IMR-90 (cell line): ENCODE measurements at regions not wholly inside any gene's neighbourhood (a gene's known extent, or its start where the extent isn't known, plus 50 kb on each side); places are given as distances from the start of the nearest gene placed in this dataset.
A peak's percentile ranks its signal among the peaks of the same experiment; 100 is the strongest.

Experiments
- ATAC-seq: fragments of 200-7000 bp; cut with Tn5 transposase; 2 replicates; pipeline ENCODE4 v1.9.1; 2020; ENCODE audit warnings: low read depth, mild to moderate bottlenecking, moderate library complexity
- BruUV-seq: library from RNA; stranded (reverse); fragments of 400-500 nt; replicated peaks from 2 replicates; lab custom pipeline; 2021; lab: Mats Ljungman, UMichigan
- CTCF ChIA-PET: fragments of 300-600 bp; formaldehyde crosslinking; extraction: SDS; loops from one replicate; lab custom pipeline; 2021; ENCODE audit warnings: antibody characterized with exemption; lab: Yijun Ruan, JAX
- POLR2A ChIA-PET: fragments of 300-600 bp; sonication (Branson Sonifier 250); formaldehyde crosslinking; loops from one replicate; lab custom pipeline; 2022; ENCODE audit warnings: antibody characterized with exemption; ENCODE audit not compliant: unreplicated experiment; lab: Charles Lee
- DNase-seq: peaks from one replicate; pipeline ENCODE4 v3.0.0; 2013
- H2AFZ ChIP-seq: replicated peaks from 2 replicates; pipeline ENCODE3; 2013; ENCODE audit warnings: low read length, mild to moderate bottlenecking; ENCODE audit not compliant: poor library complexity
- H2AK5ac ChIP-seq: 2 replicates; pipeline ENCODE4 v1.6.1; 2013; ENCODE audit warnings: low read depth, low read length, inconsistent platforms
- H2AK9ac ChIP-seq: replicated peaks from 2 replicates; pipeline ENCODE3; 2013; ENCODE audit warnings: mild to moderate bottlenecking, low read depth, low read length, moderate library complexity; ENCODE audit not compliant: poor library complexity
- H2BK120ac ChIP-seq: 2 replicates; pipeline ENCODE4 v1.6.1; 2013; ENCODE audit warnings: low read depth, low read length, inconsistent platforms
- H2BK15ac ChIP-seq: 3 replicates; pipeline ENCODE4 v1.6.1; 2013; ENCODE audit warnings: low read depth, low read length, inconsistent platforms
- H2BK20ac ChIP-seq: 2 replicates; pipeline ENCODE4 v1.6.1; 2013; ENCODE audit warnings: low read depth, mild to moderate bottlenecking, inconsistent platforms, low read length, moderate library complexity
- H2BK5ac ChIP-seq: 2 replicates; pipeline ENCODE4 v1.6.1; 2013; ENCODE audit warnings: mild to moderate bottlenecking, low read depth, low read length, inconsistent platforms; ENCODE audit not compliant: poor library complexity, severe bottlenecking
- H3K14ac ChIP-seq: replicated peaks from 2 replicates; pipeline ENCODE4 v1.6.1; 2013; ENCODE audit warnings: low read depth, low read length, inconsistent platforms
- H3K18ac ChIP-seq: 2 replicates; pipeline ENCODE4 v1.6.1; 2013; ENCODE audit warnings: low read depth, low read length, control low read depth
- H3K23ac ChIP-seq: 2 replicates; pipeline ENCODE4 v1.6.1; 2013; ENCODE audit warnings: low read depth, low read length, inconsistent platforms
- H3K27ac ChIP-seq: 2 replicates; pipeline ENCODE4 v1.5.1; 2013; ENCODE audit warnings: mild to moderate bottlenecking, control low read depth, low read length; ENCODE audit not compliant: insufficient read depth
- H3K27me3 ChIP-seq: 2 replicates; pipeline ENCODE4 v1.6.1; 2013; ENCODE audit warnings: low read length; ENCODE audit not compliant: control insufficient read depth, insufficient read depth
- H3K36me3 ChIP-seq: 2 replicates; pipeline ENCODE4 v1.6.1; 2013; ENCODE audit warnings: low read length, mixed read lengths; ENCODE audit not compliant: control insufficient read depth, insufficient read depth
- H3K4ac ChIP-seq: 2 replicates; pipeline ENCODE4 v1.6.1; 2013; ENCODE audit warnings: low read depth, low read length, inconsistent platforms
- H3K4me1 ChIP-seq: 2 replicates; pipeline ENCODE4 v1.6.1; 2013; ENCODE audit warnings: low read length, mixed read lengths; ENCODE audit not compliant: control insufficient read depth, insufficient read depth
- H3K4me2 ChIP-seq: 2 replicates; pipeline ENCODE4 v1.6.1; 2013; ENCODE audit warnings: low read depth, mild to moderate bottlenecking, control low read depth, low read length, moderate library complexity
- H3K4me3 ChIP-seq: 2 replicates; pipeline ENCODE4 v1.5.1; 2013; ENCODE audit warnings: low read depth, mild to moderate bottlenecking, control low read depth, low read length, moderate library complexity; ENCODE audit not compliant: insufficient read depth
- H3K56ac ChIP-seq: 2 replicates; pipeline ENCODE4 v1.6.1; 2013; ENCODE audit warnings: low read length, inconsistent platforms; ENCODE audit not compliant: insufficient read depth; ENCODE audit errors: extremely low read depth
- H3K79me1 ChIP-seq, 2 experiments: 2 replicates each; pipeline ENCODE4 v1.6.1; 2013; ENCODE audit warnings: low read length in 2 of 2, inconsistent platforms in 1 of 2, low read depth in 1 of 2
- H3K9ac ChIP-seq: 2 replicates; pipeline ENCODE4 v1.6.1; 2013; ENCODE audit warnings: low read depth, low read length, control low read depth
- H3K9me1 ChIP-seq: 2 replicates; pipeline ENCODE4 v1.6.1; 2013; ENCODE audit warnings: low read length, inconsistent platforms; ENCODE audit not compliant: insufficient read depth
- H3K9me3 ChIP-seq: 2 replicates; pipeline ENCODE4 v1.6.1; 2013; ENCODE audit warnings: low read length; ENCODE audit not compliant: control insufficient read depth, insufficient read depth
- H4K20me1 ChIP-seq: 2 replicates; pipeline ENCODE4 v1.6.1; 2013; ENCODE audit warnings: low read length, inconsistent platforms; ENCODE audit not compliant: insufficient read depth
- H4K5ac ChIP-seq: 2 replicates; pipeline ENCODE4 v1.6.1; 2013; ENCODE audit warnings: mild to moderate bottlenecking, low read depth, low read length, control low read depth
- H4K8ac ChIP-seq, 2 experiments: 2 replicates each; pipeline ENCODE4 v1.6.1; 2013; ENCODE audit warnings: low read depth in 2 of 2, low read length in 2 of 2, control low read depth in 1 of 2, inconsistent platforms in 1 of 2
- H4K91ac ChIP-seq: 2 replicates; pipeline ENCODE4 v1.6.1; 2013; ENCODE audit warnings: low read depth, low read length, inconsistent platforms; ENCODE audit not compliant: insufficient read depth
- CEBPB ChIP-seq: IDR thresholded peaks from 2 replicates; pipeline ENCODE4 v1.6.1; 2012; ENCODE audit warnings: low read depth, low read length, improper control_type of control experiment
- RAD21 ChIP-seq: IDR thresholded peaks from 2 replicates; pipeline ENCODE4 v1.6.1; 2012; ENCODE audit warnings: low read length, improper control_type of control experiment
- dilution Hi-C: fragments of 300-500 bp; cut with HindIII; formaldehyde crosslinking; loops from one replicate; pipeline ENCODE4 v1.14.3; 2018; ENCODE audit warnings: low sequenced_read_pairs; ENCODE audit not compliant: unreplicated experiment
- in situ Hi-C: fragments of 300-500 bp; cut with MboI; formaldehyde crosslinking; loops from 3 replicates; pipeline ENCODE4 v1.14.3; 2019; ENCODE audit warnings: low sequenced_read_pairs, inconsistent platforms, mixed read lengths
- intact Hi-C: fragments of 100-400 bp; cut with micrococcal nuclease; formaldehyde crosslinking; loops from 2 replicates; pipeline ENCODE4 v1.10.0; 2022

DNA sequence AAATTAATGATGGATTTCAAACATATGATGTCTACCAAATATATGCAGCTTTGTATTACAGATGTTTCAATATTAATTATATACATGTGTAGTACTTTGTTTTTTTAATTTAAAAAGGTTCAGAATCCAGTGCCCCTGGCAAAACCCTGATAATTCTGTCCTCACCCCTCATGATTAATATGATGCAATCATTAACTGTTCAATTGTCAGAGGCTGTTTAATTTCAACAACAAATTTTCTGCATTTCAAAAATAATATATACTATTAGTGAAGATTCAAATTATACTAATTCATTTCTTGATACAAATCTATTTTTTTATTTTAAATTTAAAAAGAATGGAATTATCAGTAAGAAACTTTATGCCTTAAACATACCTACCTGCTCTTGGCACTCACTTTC, 162.6 kb downstream of the HHIPL2 start:
- H4K20me1 ChIP-seq: no peaks in the 10 kb centered on the region
- ChIA-PET POLR2A (no interaction called here), CTCF (interaction anchor here (0.7 kb wide), 1 partner anchor 811 kb away, joined by 3 read pairs; no protein-coding TSS in a partner anchor)
- H2AK5ac ChIP-seq: no peak overlapping the region
- H3K18ac ChIP-seq: no peak overlapping the region
- H3K4me2 ChIP-seq: no peak overlapping the region
- H3K9me3 ChIP-seq: no peaks in the 10 kb centered on the region
- H2AK9ac ChIP-seq: no peak overlapping the region
- H2BK15ac ChIP-seq: no peak overlapping the region
- no peak overlapping the region for H4K91ac ChIP-seq
- no peak overlapping the region for H4K8ac ChIP-seq
- dilution Hi-C loops: no loop called here
- ATAC-seq (no peak), DNase-seq (no peak)
- no peak overlapping the region for H2AFZ ChIP-seq
- no peak overlapping the region for H2BK5ac ChIP-seq
- no peak overlapping the region for H3K4ac ChIP-seq
- H3K9ac ChIP-seq: no peak overlapping the region
- H3K14ac ChIP-seq: no peak overlapping the region
- no peaks in the 10 kb centered on the region for H3K27me3 ChIP-seq
- H3K36me3 ChIP-seq: no peaks in the 10 kb centered on the region
- H3K4me3 ChIP-seq: no peak overlapping the region
- no peaks in the 10 kb centered on the region for H3K4me1 ChIP-seq
- H3K79me1 ChIP-seq: no peaks in the 10 kb centered on the region
- no peak overlapping the region for H4K5ac ChIP-seq
- H2BK20ac ChIP-seq: no peak overlapping the region
- TF ChIP-seq CEBPB (peak; percentile 49; the same call in 1 of the 2 replicates), RAD21 (no peak)
- no peak overlapping the region for H2BK120ac ChIP-seq
- intact Hi-C loops: no loop called here
- no peak overlapping the region for H3K27ac ChIP-seq
- no peak overlapping the region for H3K56ac ChIP-seq
- in situ Hi-C loops: no loop called here
- H3K23ac ChIP-seq: no peak overlapping the region
- BruUV-seq: no TSS peak
- no peaks in the 10 kb centered on the region for H3K9me1 ChIP-seq
